Stimulated activated CD4-positive, alpha-beta T cell treated with anti-CD3 and anti-CD28 coated beads, TNF-alpha, amount 100 ng/mL, for 24 hours (primary cell): ENCODE measurements at regions not wholly inside any gene's neighbourhood (a gene's known extent, or its start where the extent isn't known, plus 50 kb on each side); places are given as distances from the start of the nearest gene placed in this dataset.

ENCODE experiments used
- DNase-seq, 3 experiments: peaks; one replicate each; pipeline ENCODE4 v3.0.0-alpha.2; 2020; ENCODE audit warnings: low read depth in 3 of 3

GRCh38 chr20:50313827-50314677 is 123.4 kb downstream of the CEBPB start:
- no peak for DNase-seq

GRCh38 chr20:50314678-50315335 is 124.2 kb downstream of the CEBPB start:
- no peak for DNase-seq

- DNase-seq: no peak
Measured at GRCh38 chr20:50315586-50316551, 125.2 kb downstream of the CEBPB start.

- DNase-seq: no peak
Measured at GRCh38 chr20:50317116-50317515, 126.5 kb downstream of the CEBPB start.

GRCh38 chr20:50317609-50318008 is 127.0 kb downstream of the CEBPB start:
- no peak for DNase-seq

GRCh38 chr20:50318710-50319109 is 128.1 kb downstream of the CEBPB start:
- DNase-seq: no peak

- DNase-seq: no peak
Measured at GRCh38 chr20:50320005-50320900, 129.6 kb downstream of the CEBPB start.

GRCh38 chr20:50320901-50321796 is 130.5 kb downstream of the CEBPB start:
- DNase-seq: peak in 1 of 3 experiments; percentile 44

GRCh38 chr20:50321797-50322480 is 131.3 kb downstream of the CEBPB start:
- DNase-seq: no peak

- DNase-seq: no peak
Measured at GRCh38 chr20:50322703-50323131, 132.1 kb downstream of the CEBPB start.

GRCh38 chr20:50323209-50323608 is 132.6 kb downstream of the CEBPB start:
- DNase-seq: no peak

- DNase-seq: no peak
Measured at GRCh38 chr20:50323777-50324775, 133.4 kb downstream of the CEBPB start.

GRCh38 chr20:50325215-50325614 is 134.6 kb downstream of the CEBPB start:
- DNase-seq: no peak

- DNase-seq: no peak
Measured at GRCh38 chr20:50325651-50326050, 135.0 kb downstream of the CEBPB start.

- no peak for DNase-seq
Measured at GRCh38 chr20:50327666-50328065, 137.0 kb downstream of the CEBPB start.

GRCh38 chr20:50328222-50328979 is 137.8 kb downstream of the CEBPB start:
- no peak for DNase-seq
